SK-N-DZ (cell line): ENCODE measurements at regions not wholly inside any gene's neighbourhood (a gene's known extent, or its start where the extent isn't known, plus 50 kb on each side); places are given as distances from the start of the nearest gene placed in this dataset.

Experiments used
- DNase-seq: peaks from one replicate; pipeline ENCODE4 v3.0.0-alpha.2; 2015; ENCODE audit warnings: low spot score

- no peak for DNase-seq
Measured at GRCh38 chr7:21218155-21218554, 209.7 kb upstream of the SP4 start.

- DNase-seq = no peak
Measured at GRCh38 chr7:21221130-21221529, 206.8 kb upstream of the SP4 start.

GRCh38 chr7:21238400-21239116, 189.3 kb upstream of the SP4 start:
- no peak for DNase-seq

- DNase-seq = no peak
Measured at GRCh38 chr7:21243265-21243664, 184.6 kb upstream of the SP4 start.

- no peak for DNase-seq
Measured at GRCh38 chr7:21251151-21251800, 176.6 kb upstream of the SP4 start.

GRCh38 chr7:21253740-21254687, 173.9 kb upstream of the SP4 start:
- DNase-seq = peak; percentile 50

GRCh38 chr7:21256310-21256877, 171.5 kb upstream of the SP4 start:
- DNase-seq = no peak

GRCh38 chr7:21260939-21261338, 166.9 kb upstream of the SP4 start:
- DNase-seq = no peak

- peak; percentile 16 for DNase-seq
Measured at GRCh38 chr7:21261627-21262594, 166.0 kb upstream of the SP4 start.

- DNase-seq = peak; percentile 14
Measured at GRCh38 chr7:21269021-21269420, 158.9 kb upstream of the SP4 start.

- DNase-seq = no peak
Measured at GRCh38 chr7:21276471-21277035, 151.3 kb upstream of the SP4 start.

GRCh38 chr7:21278944-21279343, 148.9 kb upstream of the SP4 start:
- DNase-seq = no peak

- no peak for DNase-seq
Measured at GRCh38 chr7:21281193-21281592, 146.7 kb upstream of the SP4 start.

GRCh38 chr7:21293771-21294170, 134.1 kb upstream of the SP4 start:
- no peak for DNase-seq

- no peak for DNase-seq
Measured at GRCh38 chr7:21299766-21300165, 128.1 kb upstream of the SP4 start.

GRCh38 chr7:21300692-21301091, 127.2 kb upstream of the SP4 start:
- DNase-seq = no peak

GRCh38 chr7:21304808-21305375, 123.0 kb upstream of the SP4 start:
- DNase-seq = no peak

- no peak for DNase-seq
Measured at GRCh38 chr7:21305455-21306235, 122.2 kb upstream of the SP4 start.

- no peak for DNase-seq
Measured at GRCh38 chr7:21314954-21315353, 112.9 kb upstream of the SP4 start.
